Bronchial epithelial cell (primary cell): ENCODE measurements at regions not wholly inside any gene's neighbourhood (a gene's known extent, or its start where the extent isn't known, plus 50 kb on each side); places are given as distances from the start of the nearest gene placed in this dataset.
A peak's percentile ranks its signal among the peaks of the same experiment; 100 is the strongest.

Source experiments
- DNase-seq: peaks from one replicate; pipeline ENCODE4 v3.0.0-alpha.2; 2010; ENCODE audit warnings: low read depth
- FAIRE-seq: peaks from 2 replicates; lab custom pipeline; 2011; peaks lifted over from hg19 to GRCh38; lab: Jason Lieb, UNC
- H3K27me3 ChIP-seq: 2 replicates; pipeline ENCODE4 v1.5.1; 2011; ENCODE audit warnings: low read length; ENCODE audit not compliant: control insufficient read depth, insufficient read depth
- H3K36me3 ChIP-seq: 2 replicates; pipeline ENCODE4 v1.5.1; 2011; ENCODE audit warnings: low read length; ENCODE audit not compliant: control insufficient read depth, insufficient read depth
- H3K4me3 ChIP-seq: 2 replicates; pipeline ENCODE4 v1.5.1; 2011; ENCODE audit warnings: mild to moderate bottlenecking, low read depth, low read length, control low read depth
- TF ChIP-seq, protein P1 (sequence below): IDR thresholded peaks from 2 replicates; pipeline ENCODE4 v1.5.1; 2011; ENCODE audit warnings: mild to moderate bottlenecking, moderate library complexity, low read length, control low read depth, inconsistent platforms; ENCODE audit not compliant: insufficient read depth, severe bottlenecking

DNA sequence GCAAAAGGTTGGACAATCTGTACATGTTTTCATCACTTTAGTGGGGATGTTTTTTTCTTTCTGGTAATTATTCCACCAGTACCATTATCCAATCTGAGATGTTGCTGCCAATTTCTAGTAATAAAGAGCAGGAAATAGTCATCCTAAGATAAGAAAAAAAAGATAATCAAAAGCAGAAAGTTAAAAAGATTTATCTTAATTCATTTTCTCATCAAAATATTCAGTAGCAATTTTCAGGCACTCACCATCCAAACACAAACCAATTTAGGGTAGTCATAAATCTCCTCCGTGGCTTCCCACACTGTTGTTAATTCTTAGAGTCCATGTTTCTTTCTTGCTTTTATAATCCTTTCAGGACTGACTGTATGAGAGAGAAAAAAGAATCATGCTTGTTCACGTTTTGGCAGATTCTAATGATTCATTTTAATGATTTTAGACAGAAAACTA lies 263.7 kb upstream of the UGT8 start:
- DNase-seq (no peak), FAIRE-seq (no peak)
- TF ChIP-seq, protein P1, sequence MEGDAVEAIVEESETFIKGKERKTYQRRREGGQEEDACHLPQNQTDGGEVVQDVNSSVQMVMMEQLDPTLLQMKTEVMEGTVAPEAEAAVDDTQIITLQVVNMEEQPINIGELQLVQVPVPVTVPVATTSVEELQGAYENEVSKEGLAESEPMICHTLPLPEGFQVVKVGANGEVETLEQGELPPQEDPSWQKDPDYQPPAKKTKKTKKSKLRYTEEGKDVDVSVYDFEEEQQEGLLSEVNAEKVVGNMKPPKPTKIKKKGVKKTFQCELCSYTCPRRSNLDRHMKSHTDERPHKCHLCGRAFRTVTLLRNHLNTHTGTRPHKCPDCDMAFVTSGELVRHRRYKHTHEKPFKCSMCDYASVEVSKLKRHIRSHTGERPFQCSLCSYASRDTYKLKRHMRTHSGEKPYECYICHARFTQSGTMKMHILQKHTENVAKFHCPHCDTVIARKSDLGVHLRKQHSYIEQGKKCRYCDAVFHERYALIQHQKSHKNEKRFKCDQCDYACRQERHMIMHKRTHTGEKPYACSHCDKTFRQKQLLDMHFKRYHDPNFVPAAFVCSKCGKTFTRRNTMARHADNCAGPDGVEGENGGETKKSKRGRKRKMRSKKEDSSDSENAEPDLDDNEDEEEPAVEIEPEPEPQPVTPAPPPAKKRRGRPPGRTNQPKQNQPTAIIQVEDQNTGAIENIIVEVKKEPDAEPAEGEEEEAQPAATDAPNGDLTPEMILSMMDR: no peak
- Histone ChIP-seq H3K4me3 (no peak overlapping the region), H3K36me3 (no peaks in the 10 kb centered on the region), H3K27me3 (no peaks in the 10 kb centered on the region)

DNA sequence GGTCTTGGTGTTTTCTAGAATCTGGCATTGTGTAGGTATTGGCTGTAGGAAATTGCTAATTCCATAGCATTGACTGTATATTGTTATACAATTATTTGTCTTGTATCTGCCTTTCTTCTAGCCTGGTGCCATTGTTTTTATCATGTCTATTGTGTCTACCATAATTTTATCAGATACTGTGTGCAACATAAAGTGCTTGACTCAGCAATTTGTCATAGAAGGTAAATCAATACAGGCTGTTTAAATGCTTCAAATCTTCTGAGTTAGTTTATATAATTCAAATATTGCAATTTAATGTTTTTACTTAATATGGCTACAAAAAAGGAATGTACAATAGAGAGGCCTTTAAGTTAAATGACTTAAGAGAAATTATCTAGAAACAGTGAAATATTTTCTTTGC lies 263.3 kb upstream of the UGT8 start:
- TF ChIP-seq, protein P1: no peak
- no peak for FAIRE-seq
- no peak for DNase-seq
- H3K27me3 ChIP-seq: no peaks in the 10 kb centered on the region
- H3K4me3 ChIP-seq: no peak overlapping the region
- H3K36me3 ChIP-seq: no peaks in the 10 kb centered on the region

DNA sequence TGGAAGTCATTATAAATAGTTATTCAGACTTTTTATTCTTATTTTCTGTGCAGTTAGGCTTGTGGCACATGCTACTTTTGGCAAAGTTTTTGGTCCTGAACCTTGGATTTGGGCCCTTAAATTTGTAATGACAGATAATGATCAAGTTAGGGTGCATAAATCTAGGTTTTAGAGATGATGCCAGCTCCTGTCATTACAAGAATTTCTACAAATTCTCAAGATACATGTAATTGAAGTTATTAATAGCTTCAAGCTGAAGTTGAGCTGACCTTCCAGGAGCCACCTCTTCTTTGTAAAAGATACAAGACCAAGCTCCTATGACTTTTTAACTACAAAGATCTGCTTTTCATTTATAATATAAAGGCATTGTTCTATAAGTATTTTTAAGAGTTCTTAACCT lies 255.6 kb upstream of the UGT8 start:
- Histone ChIP-seq H3K27me3 (no peaks in the 10 kb centered on the region), H3K36me3 (no peaks in the 10 kb centered on the region), H3K4me3 (no peak overlapping the region)
- FAIRE-seq (no peak), DNase-seq (no peak)
- TF ChIP-seq, protein P1: no peak

DNA sequence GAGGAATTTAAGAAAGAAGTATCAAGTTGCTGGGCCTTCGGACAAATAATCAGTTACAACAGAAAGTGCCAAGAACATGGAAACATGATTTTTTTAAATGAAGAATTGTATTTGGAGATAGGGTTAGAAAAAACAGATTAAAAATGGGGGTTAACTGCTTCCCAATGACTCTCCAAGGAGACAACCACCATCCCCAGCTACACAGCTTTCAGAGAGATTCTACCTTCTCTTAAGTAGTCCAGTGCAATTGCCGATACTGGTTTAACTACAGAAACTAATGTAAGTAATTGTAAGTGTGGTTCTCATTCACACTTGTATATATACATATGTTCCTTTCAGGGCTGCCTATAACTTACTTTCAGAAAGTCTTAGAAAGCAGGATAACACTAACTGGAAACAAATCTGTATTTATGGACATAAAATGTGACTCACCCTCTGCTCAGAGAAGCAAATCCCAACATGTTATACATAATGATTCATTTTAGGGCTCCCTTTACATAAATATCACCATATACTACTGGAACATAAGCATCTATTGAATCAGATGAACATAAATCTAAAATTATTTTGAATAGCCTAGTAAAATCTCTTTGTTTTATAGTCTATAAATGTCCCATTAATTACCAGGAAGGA lies 248.9 kb upstream of the UGT8 start:
- peak; percentile 93 for DNase-seq
- FAIRE-seq: no peak
- H3K36me3 ChIP-seq: no peaks in the 10 kb centered on the region

DNA sequence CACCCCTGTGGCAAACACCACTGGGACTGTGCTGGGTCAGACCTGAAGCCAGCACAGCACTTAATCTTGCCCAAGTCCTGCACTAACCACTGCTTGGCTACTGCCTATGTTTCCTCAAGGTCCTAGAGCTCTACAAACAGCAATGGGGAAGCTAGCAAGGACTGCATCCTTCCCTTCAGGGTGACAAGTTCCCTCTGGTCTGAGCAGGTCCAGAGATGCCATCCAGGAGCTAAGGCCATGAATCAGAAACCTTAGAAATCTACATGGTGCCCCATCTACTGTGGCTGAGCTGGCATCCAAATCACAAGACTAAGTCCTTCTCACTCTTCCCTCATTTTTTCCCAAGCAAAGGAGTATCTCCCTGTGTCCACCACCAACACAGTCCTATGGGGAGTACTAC lies 239.7 kb upstream of the UGT8 start:
- peak; percentile 18 for FAIRE-seq

More for the DNA sequence above, 248.9 kb upstream of the UGT8 start:
- Histone ChIP-seq H3K4me3 (no peak overlapping the region), H3K27me3 (no peaks in the 10 kb centered on the region)
- TF ChIP-seq, protein P1: no peak

DNA sequence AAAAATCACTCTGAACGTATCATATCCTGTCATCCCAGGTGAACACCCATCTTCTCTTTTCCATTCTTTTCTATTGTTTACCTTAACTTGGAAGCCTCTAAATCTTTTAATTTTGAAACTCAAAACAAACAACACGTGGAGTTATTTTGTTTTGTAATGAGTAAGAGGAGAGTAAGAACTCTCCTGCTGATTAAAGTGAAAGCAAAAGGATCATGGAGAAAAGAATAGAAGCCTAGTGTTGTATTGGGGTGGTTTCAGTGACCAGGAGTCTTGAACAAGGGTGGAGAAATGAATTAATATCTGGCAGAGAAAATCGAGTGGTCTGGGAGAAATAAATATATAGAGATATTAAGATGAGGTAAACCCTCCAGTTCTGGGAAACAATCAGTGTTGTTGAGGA lies 237.4 kb upstream of the UGT8 start:
- TF ChIP-seq, protein P1: no peak

More for the DNA sequence above, 239.7 kb upstream of the UGT8 start:
- Histone ChIP-seq H3K27me3 (no peaks in the 10 kb centered on the region), H3K4me3 (no peak overlapping the region), H3K36me3 (no peaks in the 10 kb centered on the region)
- peak; percentile 60 for DNase-seq
- TF ChIP-seq, protein P1: no peak

More for the DNA sequence above, 237.4 kb upstream of the UGT8 start:
- no peaks in the 10 kb centered on the region for H3K27me3 ChIP-seq
- DNase-seq: no peak
- no peak overlapping the region for H3K4me3 ChIP-seq
- FAIRE-seq: no peak
- no peaks in the 10 kb centered on the region for H3K36me3 ChIP-seq
